Frontal cortex (tissue), 3 donors: ENCODE measurements at regions not wholly inside any gene's neighbourhood (a gene's known extent, or its start where the extent isn't known, plus 50 kb on each side); places are given as distances from the start of the nearest gene placed in this dataset.
"Not testable (repeated sequence)": the region's sequence is repeated elsewhere in the genome, so short reads cannot be mapped to it uniquely, and the experiment has no call there.

Experiments
- DNase-seq, 2 donors: peaks; one replicate each; pipeline ENCODE4 v3.0.0; 2012; ENCODE audit warnings: low spot score in 2 of 2
- FAIRE-seq: peaks from 2 replicates; lab custom pipeline; 2012; peaks lifted over from hg19 to GRCh38; lab: Jason Lieb, UNC
- donor health status: control.
- donor health status: control.
- donor health status: control.

DNA sequence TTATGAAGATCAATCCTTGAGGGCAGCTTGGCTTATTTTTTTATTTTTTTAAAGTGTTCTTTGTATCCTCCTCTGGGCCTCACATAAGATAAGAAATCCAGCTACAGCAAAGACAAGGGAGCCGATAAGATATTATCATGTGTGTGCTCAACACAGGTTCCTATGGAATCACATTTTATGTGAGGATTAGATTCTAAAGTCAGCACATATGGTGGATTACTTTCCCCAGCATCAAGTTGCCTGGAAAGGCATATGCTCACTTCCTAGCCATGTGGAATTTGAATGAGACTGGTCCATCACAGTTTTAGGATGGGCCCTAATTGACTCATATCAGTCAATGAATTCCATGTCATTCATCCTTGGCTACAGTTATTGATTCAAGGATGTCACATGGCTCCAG is 456.9 kb upstream of the LRRC7 start:
- no peak for DNase-seq
- no peak for FAIRE-seq

DNA sequence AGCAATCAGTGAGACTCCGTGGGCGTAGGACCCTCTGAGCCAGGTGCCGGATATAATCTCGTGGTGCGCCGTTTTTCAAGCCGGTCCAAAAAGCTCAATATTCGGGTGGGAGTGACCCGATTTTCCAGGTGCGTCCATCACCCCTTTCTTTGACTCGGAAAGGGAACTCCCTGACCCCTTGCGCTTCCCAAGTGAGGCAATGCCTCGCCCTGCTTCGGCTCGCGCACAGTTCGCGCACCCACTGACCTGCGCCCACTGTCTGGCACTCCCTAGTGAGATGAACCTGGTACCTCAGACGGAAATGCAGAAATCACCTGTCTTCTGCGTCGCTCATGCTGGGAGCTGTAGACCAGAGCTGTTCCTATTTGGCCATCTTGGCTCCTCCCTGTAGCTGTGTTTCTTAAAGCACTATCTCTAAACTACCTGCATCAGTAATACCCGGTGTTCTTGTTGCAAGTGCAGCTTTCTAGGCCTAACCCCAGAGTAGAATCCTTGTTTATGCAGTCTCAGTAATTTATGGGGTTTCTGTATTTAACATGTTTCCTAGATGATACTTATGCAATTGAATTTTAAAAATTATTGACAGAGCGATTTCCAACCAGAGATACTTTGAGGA is 447.5 kb upstream of the LRRC7 start:
- not testable (repeated sequence) for FAIRE-seq, DNase-seq

DNA sequence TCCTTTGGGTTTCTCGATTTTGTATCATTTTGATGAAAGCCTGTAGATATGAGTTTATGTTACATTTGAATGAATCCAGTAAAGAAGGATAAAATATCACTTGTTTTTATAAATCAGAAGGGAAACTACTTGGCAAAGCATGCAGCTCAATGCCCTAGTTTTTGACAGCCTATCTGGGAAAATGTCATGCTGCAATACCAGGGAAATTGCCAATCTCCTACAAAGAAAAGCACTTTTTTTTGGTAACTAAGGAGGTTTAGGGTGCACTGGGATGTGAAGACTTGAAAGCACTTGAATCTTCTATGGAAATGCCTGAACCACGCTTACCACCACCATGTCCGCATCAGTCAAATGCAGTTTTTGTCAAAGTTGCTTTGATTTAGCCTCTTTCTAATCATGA is 446.9 kb upstream of the LRRC7 start:
- DNase-seq (no peak), FAIRE-seq (no peak)

DNA sequence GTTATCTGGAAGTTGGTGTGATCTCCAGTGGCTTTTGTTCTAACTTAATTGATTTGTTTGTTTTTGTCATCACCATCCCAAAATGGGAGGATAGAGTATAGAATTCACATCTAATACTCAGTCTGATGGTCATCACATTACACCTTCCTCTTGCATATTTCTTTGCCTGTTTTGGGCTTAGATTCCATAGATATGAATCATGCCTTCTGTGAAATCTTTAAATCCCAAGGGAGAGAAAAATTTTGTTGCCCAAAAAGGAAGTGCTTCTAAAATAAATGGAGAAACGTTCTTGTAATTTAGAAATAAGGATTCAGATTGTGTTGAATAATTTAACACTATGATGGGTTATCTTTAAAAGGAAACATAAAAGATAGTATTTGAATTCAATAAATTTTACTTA is 446.0 kb upstream of the LRRC7 start:
- no peak for FAIRE-seq
- no peak for DNase-seq

DNA sequence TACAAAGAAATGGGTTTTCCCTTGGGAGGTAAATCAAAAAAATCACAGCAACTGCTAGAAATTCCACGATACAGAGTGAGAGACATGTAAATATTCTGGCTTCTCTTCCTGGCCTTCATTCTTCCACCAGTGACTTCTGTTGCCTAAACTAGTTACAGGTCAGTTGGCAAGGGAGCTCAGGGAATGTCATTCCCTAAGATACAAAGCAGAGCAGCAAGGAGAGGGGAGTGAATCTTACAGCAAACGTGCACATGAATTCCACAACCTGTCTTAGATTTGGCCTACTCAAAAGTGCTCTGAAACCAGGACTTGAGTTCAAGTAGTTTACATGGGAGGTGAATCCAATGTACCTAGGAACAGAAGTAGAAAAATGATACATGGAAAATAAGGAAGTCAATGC is 445.3 kb upstream of the LRRC7 start:
- FAIRE-seq: no peak

DNA sequence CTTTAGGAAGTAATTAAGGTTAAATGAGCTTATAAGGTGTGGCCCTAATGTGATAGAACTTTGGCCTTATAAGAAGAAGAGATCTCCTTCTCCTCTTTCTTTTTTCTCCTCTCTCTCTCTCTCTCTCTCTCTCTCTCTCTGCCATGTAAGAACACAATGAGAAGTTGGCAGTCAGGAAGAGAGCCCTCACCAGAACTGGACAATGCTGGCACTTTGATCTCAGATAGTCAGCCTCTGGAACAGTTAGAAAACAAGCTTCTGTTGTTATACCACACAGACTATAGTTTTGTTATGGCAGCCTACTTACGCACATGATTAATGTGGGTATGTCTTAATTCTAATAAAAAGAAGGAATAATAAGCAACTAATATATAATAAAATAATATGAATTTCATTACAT is 444.2 kb upstream of the LRRC7 start:
- FAIRE-seq (peak; percentile 87), DNase-seq (no peak)

More for the DNA sequence above, 445.3 kb upstream of the LRRC7 start:
- no peak for DNase-seq

DNA sequence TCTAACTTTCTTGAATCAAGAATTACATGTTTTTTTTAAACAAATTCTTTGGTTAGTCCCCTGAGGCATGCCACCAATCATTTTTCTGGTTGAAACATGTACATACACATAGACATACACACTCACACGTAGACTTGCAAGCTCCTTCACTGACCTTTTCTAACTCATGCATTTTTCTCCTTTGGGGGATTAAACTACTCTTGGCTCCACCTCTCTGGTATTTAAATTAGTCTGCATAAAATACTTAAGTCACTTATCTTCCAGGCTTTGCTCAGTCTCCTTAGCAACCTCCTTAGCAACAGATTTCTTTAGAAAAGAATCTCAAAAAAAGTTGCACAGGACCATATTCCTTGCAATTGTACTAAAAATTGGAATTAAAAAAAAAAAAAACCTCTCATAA is 440.9 kb upstream of the LRRC7 start:
- no peak for DNase-seq
- no peak for FAIRE-seq

DNA sequence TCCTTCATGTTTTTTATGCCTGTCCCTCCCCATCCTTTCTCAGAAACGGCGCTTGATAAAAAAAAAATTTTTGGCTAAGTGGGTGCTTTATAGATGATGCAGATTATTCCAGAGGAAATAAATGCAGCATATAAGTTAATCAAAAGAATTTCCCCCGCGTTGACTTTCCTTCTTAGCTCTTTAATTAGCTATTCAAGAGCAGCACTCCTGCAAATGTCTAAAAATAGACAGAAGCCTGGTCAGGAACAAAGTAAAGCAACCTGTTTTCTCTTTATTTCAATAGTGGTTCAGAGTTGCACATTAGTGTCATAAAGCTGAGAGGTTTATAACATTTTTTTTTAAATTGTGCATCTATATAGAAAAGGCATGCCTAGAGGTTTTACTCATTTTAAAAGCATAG is 439.5 kb upstream of the LRRC7 start:
- no peak for DNase-seq
- no peak for FAIRE-seq

DNA sequence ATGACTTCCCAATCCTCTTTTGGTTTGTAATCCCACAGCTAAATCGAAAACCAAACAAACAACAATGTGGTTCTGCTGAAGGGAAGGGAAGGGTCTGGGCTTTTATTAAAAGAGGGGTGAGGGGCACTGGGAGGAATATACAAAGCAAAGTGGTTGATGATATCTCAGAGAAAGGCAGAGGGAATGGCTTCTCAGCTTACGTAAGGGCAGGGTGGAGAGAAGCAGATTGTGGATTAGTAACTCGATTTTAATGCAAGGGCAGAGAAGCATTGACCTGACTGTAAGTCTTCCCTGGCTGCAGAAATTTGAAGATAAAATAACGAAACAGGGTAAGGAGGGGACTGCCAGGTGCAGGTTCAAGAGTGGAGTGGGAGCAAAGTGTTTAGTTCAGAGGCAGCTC is 438.2 kb upstream of the LRRC7 start:
- FAIRE-seq: no peak
- no peak for DNase-seq

DNA sequence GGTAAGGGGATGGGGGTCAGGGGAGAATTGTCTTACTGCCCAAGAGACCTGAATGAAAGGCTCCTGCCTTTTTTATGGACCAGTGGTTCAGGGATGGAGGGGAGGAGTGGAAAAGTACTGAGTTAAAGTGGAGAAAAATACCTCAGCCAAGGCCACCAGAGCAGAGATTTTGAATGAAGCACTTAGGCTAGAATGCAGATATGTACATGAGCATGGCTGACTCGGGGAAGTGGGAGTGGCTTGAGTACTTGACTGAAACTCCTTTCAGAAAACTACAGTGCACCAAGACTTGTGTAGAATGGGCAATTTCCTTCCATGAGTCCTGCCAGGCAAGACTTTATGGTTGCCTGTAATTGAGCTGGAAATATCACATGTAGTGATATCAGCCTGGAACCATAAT is 429.6 kb upstream of the LRRC7 start:
- no peak for FAIRE-seq
- DNase-seq: no peak

DNA sequence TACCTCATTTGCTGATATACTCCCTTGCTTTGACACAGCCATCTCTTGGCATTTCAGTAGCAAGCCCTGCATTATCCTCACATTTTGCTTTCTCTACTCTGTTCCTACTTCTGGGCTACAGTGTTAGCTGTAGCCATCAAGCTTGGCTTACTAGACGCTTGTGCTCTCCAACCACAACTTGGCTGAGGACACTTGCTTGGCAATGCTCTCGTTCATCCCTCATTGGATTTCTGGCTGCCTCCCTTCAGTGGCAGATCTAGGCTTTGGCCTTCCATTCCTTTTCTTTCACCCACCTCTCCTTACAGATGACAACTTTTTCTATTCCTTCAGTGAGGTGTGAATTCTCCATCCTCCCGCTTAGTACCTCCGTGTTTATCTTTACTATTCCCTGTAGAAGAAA is 428.7 kb upstream of the LRRC7 start:
- no peak for DNase-seq
- no peak for FAIRE-seq

DNA sequence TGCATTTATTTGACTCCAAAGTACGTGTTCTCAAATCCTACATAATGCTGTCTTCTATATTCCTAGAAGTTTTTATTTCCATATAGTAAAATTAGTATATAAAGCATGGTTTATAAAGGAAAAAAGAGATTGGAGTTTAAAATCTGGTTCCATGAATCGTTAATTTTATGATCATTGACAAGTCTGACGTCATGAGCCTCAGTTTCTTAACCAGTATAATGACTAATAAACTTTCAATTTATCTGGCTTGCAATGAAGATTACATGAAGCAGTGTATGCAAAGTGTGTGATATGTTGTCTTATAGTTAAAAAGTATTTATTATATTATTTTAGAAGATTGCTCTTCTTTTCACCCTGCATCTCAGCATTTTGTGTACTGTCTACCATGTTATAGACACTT is 421.4 kb upstream of the LRRC7 start:
- FAIRE-seq: no peak

DNA sequence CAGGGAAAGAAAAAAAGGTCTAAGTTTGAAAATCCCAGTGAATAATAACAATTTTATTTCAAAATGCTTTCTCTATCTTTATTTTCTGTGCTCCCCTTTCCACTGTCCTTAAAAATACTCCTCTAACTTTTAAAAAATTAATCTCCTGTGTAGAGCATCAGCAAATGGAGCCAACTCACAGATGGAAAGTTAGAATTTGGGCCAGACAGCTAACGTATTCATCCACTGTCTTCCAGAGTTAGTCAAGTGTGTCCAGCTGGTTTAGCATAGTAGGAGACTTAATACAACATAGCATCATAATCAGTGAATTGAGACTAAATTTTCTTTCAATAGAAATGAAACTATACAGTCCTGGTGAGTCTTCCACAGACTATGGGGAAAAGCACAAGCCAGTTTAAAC is 419.0 kb upstream of the LRRC7 start:
- no peak for DNase-seq
- FAIRE-seq: no peak

More for the DNA sequence above, 421.4 kb upstream of the LRRC7 start:
- DNase-seq: no peak

DNA sequence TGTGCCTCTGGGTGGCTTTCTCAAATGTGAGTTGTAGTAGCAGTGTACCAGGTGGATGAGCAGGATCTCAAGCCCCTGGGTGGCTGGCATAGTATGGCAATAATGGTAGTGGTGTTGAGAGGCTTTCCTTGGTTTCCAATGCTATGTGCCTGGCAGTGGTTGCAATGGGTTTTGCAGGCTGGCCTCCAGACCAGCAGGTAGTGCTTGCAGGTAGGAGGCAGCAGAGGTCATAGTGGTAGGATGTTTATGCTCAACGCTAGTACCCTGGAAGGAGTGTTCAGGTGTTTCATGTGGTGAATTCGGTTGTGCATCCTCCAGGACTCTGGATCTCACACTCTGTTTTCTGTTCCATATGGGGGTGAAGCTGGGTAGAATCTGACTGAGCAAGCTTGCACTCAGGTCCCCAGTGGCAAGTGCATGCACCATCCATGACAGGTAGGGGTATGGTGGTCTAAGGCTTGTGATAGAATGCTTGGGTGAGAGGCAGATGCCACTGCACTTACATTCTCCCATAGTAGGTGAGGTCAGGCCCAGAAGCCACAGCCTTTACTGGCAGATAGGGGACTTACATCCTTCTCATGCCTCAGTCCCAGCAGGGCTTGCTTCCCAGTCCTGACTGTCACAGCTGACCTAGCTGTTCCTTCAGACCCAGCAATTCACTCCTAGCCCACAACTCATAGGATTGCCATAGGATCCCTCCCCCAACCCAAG is 410.5 kb upstream of the LRRC7 start:
- DNase-seq: no peak
- no peak for FAIRE-seq

DNA sequence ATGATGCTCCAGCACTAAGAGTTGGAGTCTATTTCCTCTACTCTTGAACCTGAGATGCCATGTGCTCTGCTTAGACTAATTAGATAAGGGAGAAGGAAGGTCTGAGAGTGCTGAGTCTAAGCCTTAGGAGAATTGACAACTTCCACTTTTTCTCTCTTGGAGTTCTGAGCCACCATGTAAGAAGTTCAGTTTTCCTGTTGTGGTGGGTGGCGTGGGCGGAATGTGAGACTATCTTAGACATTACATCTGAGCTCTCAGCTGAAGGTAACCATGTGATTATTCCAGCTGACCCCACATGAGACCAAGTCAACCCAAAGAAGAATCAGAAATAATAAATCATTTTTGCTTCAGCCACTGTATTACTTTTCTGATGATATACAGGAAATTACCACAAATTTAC is 404.5 kb upstream of the LRRC7 start:
- no peak for FAIRE-seq
- no peak for DNase-seq

DNA sequence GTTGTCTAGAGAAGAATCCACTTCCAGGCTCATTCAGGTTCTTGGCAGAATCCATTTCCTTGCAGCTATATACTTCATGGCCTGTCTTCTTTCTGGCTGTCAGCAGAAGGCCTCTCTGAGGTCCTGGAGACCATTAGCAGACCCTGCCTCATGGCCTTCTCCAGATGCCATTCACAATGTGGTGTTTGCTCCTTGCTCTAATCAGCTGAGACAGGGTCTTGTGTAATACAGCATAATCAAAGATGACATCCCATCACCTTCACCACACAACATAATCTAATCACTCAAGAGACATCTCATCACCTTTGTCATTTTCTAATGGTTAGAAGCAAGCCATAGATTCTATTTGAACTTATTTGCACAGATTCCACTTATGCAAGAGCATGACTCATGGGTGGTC is 403.9 kb upstream of the LRRC7 start:
- FAIRE-seq (no peak), DNase-seq (no peak)

DNA sequence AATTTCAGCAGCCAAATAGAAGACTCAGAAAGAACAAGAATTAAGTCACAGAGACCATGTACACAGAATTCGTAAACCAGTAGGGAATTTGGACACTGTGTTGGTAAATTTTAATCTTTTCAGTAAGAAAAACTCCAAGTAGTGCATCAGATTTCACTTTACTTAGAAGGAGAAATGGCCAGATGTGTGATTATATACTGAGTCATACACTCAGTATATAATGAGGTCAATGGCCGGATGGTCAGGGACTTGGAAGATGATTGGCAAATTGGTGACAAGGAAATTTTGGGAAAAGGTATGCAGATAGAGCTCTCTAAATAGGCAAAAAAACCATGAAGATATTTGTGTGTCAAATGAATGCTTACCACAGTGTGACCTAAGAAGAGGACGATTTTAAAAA is 399.8 kb upstream of the LRRC7 start:
- DNase-seq (no peak), FAIRE-seq (no peak)

DNA sequence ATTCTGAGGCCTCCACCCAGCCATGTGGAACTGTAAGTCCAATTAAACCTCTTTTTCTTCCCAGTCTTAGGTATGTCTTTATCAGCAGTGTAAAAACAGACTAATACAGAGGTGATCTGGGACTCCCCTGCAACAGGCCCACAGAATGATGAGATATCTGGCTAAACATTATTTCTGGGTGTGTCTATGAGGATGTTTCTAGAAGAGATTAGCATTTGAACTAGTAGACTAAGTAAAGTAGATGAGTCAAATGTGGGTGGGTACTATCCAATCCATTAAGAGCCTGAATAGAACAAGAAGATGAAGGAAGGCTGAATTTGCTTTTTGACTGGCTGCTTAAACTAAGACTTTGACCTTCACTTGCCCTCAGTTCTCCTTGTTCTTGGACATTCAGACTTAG is 396.5 kb upstream of the LRRC7 start:
- DNase-seq: no peak
- no peak for FAIRE-seq

DNA sequence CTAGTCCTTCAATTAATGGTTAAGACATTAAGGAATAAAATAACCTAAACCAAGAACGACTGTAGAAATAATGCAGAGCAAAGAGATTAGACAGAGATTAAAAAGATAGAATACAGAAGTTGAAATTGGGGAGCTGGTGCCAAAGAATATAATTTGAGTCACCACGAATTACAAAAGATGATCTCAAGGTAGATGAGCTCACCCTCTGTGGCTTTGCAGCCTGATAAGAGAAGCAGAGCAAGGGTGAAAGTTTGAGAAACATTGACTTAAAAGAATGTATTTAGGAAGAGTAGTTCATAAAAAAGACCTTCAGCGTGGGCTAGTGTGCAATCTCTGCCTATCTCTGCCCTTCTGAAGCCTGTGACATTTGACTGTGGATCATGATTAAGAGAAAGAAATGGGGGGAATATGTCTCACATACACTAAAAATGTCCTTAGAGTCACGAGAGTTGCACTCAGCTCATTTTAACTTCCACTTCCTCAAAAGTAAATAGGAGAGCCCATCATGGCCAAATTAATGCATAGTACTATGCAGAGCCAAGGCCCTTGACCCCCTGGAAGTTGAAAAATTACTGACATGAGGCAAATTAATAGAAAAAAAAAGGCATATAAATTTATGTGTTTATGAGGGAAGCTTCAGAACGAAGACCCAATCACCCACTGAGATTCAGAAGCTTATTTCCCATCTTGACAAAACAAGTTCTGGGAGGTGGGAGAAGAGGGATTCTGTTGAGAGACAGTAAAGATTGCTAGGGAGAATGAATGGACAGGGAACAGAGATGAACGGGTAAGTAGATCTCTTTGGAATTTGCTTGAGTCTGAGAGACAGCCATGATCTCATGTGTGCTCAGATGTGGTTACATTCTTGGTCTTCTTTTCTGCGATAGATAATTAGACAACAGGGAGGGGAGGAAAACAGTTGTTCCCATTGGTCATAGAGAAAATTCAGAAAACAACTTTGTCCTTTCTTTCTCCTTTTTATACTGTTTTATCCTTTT is 395.4 kb upstream of the LRRC7 start:
- DNase-seq (no peak), FAIRE-seq (no peak)

DNA sequence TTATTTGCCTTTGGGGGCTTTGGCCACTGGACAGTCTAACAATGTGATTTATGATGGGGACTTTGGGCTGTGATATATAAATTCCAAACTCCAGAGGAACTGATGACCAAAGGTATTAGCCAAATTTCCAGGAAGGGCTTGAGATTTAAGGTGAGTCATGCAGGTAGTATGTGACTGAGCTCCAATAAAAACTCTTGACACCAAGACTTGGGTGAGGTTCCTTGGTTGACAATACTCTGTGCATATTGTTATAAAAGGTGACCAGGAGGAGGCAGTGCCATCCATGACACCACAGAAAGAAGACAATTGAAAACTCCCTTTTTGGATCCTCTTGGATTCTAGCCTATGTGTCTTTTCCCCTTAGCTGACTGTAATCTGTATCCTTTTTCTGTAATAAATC is 392.7 kb upstream of the LRRC7 start:
- DNase-seq (no peak), FAIRE-seq (no peak)

DNA sequence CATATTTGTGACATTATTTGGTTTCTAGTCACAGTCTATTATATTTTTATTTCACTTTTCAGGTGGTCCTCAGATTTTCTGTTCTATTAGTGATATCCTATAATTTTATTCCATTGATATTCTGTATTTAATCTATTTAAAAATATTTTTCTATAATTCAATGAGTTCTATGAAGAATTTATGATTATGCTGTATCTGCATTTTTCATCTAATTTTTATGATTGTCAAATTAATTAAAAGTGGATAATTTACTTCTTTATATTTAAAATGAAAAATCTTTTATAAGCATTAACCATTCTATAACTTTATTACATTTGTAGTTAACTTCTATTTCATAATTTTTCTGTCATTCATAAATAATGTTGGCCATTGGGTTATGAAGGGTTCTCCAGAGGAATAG is 387.4 kb upstream of the LRRC7 start:
- no peak for DNase-seq
- peak; percentile 37 for FAIRE-seq
